Body of pancreas (tissue), 4 donors: ENCODE measurements at regions not wholly inside any gene's neighbourhood (a gene's known extent, or its start where the extent isn't known, plus 50 kb on each side); places are given as distances from the start of the nearest gene placed in this dataset.
"Not testable (repeated sequence)": the region's sequence is repeated elsewhere in the genome, so short reads cannot be mapped to it uniquely, and the experiment has no call there.

Source experiments
- POLR2A ChIP-seq, 3 donors: fragments of 450-650 bp; IDR thresholded peaks; one replicate each; pipeline ENCODE4 v1.6.1; 2016; ENCODE audit warnings: antibody characterized with exemption in 3 of 3, mild to moderate bottlenecking in 2 of 3
- TF ChIP-seq, protein P1 (sequence below), 7 experiments: fragments of 450-650 bp in 4 of 7; fragments of 200-600 bp in 3 of 7; sonication (generic) in 3 of 7; IDR thresholded peaks; one replicate each; pipeline ENCODE4 v1.5.1; 2016 to 2019; ENCODE audit warnings: antibody characterized with exemption in 7 of 7

DNA sequence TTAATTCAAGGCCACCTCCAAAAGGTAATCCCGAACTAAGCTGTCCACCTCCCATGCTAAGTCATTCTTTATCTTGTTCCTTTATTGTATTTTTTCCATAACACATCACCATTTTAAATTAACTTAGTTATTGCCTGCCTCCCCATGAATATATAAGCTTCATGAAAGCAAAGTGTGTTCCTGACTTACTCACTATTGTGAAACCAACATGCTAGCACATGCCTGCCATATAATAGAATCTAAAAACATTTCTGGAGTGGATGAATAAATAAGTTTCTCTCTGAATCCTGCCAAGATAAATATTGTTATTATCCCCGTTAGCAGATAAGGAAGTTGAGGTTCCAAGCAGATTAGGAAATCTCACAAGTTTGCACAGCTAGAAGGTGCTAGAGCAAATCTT lies 98.7 kb upstream of the RRN3 start:
- TF ChIP-seq, protein P1, sequence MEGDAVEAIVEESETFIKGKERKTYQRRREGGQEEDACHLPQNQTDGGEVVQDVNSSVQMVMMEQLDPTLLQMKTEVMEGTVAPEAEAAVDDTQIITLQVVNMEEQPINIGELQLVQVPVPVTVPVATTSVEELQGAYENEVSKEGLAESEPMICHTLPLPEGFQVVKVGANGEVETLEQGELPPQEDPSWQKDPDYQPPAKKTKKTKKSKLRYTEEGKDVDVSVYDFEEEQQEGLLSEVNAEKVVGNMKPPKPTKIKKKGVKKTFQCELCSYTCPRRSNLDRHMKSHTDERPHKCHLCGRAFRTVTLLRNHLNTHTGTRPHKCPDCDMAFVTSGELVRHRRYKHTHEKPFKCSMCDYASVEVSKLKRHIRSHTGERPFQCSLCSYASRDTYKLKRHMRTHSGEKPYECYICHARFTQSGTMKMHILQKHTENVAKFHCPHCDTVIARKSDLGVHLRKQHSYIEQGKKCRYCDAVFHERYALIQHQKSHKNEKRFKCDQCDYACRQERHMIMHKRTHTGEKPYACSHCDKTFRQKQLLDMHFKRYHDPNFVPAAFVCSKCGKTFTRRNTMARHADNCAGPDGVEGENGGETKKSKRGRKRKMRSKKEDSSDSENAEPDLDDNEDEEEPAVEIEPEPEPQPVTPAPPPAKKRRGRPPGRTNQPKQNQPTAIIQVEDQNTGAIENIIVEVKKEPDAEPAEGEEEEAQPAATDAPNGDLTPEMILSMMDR (IDR thresholded peaks at IDR 0.05) = not testable (repeated sequence)
- not testable (repeated sequence) for TF ChIP-seq POLR2A (IDR thresholded peaks at IDR 0.05)
